ENCODE measurements at regions not wholly inside any gene's neighbourhood (a gene's known extent, or its start where the extent isn't known, plus 50 kb on each side); places are given as distances from the start of the nearest gene placed in this dataset.

- H3K36me3 ChIP-seq, result no peaks in the 10 kb centered on the region
- no peak overlapping the region for H3K4me3 ChIP-seq
- TF ChIP-seq CTCF (IDR thresholded peaks at IDR 0.05) (no peak), POLR2A (IDR thresholded peaks at IDR 0.05) (no peak)
- H3K9me3 ChIP-seq, result no peaks in the 10 kb centered on the region
- no peak for DNase-seq
- H3K4me1 ChIP-seq, result no peaks in the 10 kb centered on the region
- WGBS, 2 donors, result 97 to 100% methylated on average over 1 of the region's 1 CpG
- no peaks in the 10 kb centered on the region for H3K27me3 ChIP-seq
- H3K27ac ChIP-seq, result no peak overlapping the region
- intact Hi-C loops (cut with DNase I), result no loop called here
These were observed 491.7 kb upstream of the RASGRP1 start for GRCh38 chr15:39056357-39056756.

GRCh38 chr15:39058351-39059131, 493.9 kb upstream of the RASGRP1 start:
- WGBS, 2 donors, result 77 to 82% methylated on average over 6 of the region's 6 CpGs
- H3K4me3 ChIP-seq, result no peak overlapping the region
- H3K27me3 ChIP-seq, result no peaks in the 10 kb centered on the region
- intact Hi-C loops (cut with DNase I), result no loop called here
- no peak for DNase-seq
- H3K36me3 ChIP-seq, result no peaks in the 10 kb centered on the region
- no peaks in the 10 kb centered on the region for H3K4me1 ChIP-seq
- H3K27ac ChIP-seq, result no peak overlapping the region
- TF ChIP-seq CTCF (IDR thresholded peaks at IDR 0.05) (no peak), POLR2A (IDR thresholded peaks at IDR 0.05) (no peak)
- H3K9me3 ChIP-seq, result no peaks in the 10 kb centered on the region

GRCh38 chr15:39059917-39060316, 495.3 kb upstream of the RASGRP1 start:
- H3K4me1 ChIP-seq, result no peaks in the 10 kb centered on the region
- WGBS, 2 donors, result 80 to 86% methylated on average over 4 of the region's 4 CpGs
- TF ChIP-seq POLR2A (IDR thresholded peaks at IDR 0.05) (no peak), CTCF (IDR thresholded peaks at IDR 0.05) (no peak)
- H3K4me3 ChIP-seq, result no peak overlapping the region
- no peak for DNase-seq
- no peaks in the 10 kb centered on the region for H3K36me3 ChIP-seq
- H3K9me3 ChIP-seq, result no peaks in the 10 kb centered on the region
- intact Hi-C loops (cut with DNase I), result no loop called here
- no peaks in the 10 kb centered on the region for H3K27me3 ChIP-seq
- H3K27ac ChIP-seq, result no peak overlapping the region

- Histone ChIP-seq H3K27ac (no peak overlapping the region), H3K4me1 (no peaks in the 10 kb centered on the region), H3K27me3 (no peaks in the 10 kb centered on the region), H3K9me3 (no peaks in the 10 kb centered on the region), H3K4me3 (no peak overlapping the region), H3K36me3 (no peaks in the 10 kb centered on the region)
- no peak for TF ChIP-seq POLR2A (IDR thresholded peaks at IDR 0.05)
- no peak for TF ChIP-seq CTCF (IDR thresholded peaks at IDR 0.05)
- intact Hi-C loops (cut with DNase I), result no loop called here
- no peak for DNase-seq
- WGBS, 2 donors, result 60 to 75% methylated on average over 6 of the region's 6 CpGs
These were observed 497.4 kb upstream of the RASGRP1 start for GRCh38 chr15:39061952-39062464.

GRCh38 chr15:39066677-39067076, 502.1 kb upstream of the RASGRP1 start:
- Histone ChIP-seq H3K27me3 (no peaks in the 10 kb centered on the region), H3K27ac (no peak overlapping the region), H3K9me3 (no peaks in the 10 kb centered on the region), H3K36me3 (no peaks in the 10 kb centered on the region), H3K4me1 (no peaks in the 10 kb centered on the region), H3K4me3 (no peak overlapping the region)
- intact Hi-C loops (cut with DNase I), result no loop called here
- DNase-seq, result no peak
- TF ChIP-seq POLR2A (IDR thresholded peaks at IDR 0.05) (no peak), CTCF (IDR thresholded peaks at IDR 0.05) (no peak)
- WGBS, 2 donors, result 38 to 52% methylated on average over 3 of the region's 3 CpGs

All from esophagus squamous epithelium (tissue), 5 donors.